ENCODE measurements at regions not wholly inside any gene's neighbourhood (a gene's known extent, or its start where the extent isn't known, plus 50 kb on each side); places are given as distances from the start of the nearest gene placed in this dataset.
A peak's percentile ranks its signal among the peaks of the same experiment; 100 is the strongest.

- Histone ChIP-seq H3K36me3 (ENCODE audit: insufficient read depth, low read length) (no peaks in the 10 kb centered on the region), H3K27me3 (ENCODE audit: insufficient read depth, low read length, poor library complexity, severe bottlenecking) (no peaks in the 10 kb centered on the region), H3K4me1 (ENCODE audit: insufficient read depth, low read length, poor library complexity, severe bottlenecking) (no peaks in the 10 kb centered on the region), H3K9ac (ENCODE audit: low read depth, low read length, poor library complexity, severe bottlenecking) (no peak overlapping the region), H4K20me1 (ENCODE audit: insufficient read depth, low read length, poor library complexity, severe bottlenecking) (no peaks in the 10 kb centered on the region), H3K4me3 (ENCODE audit: low read length, poor library complexity, severe bottlenecking) (no peak overlapping the region), H3K4me2 (ENCODE audit: low read depth, low read length, poor library complexity, severe bottlenecking) (no peak overlapping the region), H3F3A (ENCODE audit: low read depth) (no peaks in the 10 kb centered on the region), H2AFZ (ENCODE audit: low read length) (no peak overlapping the region), H3K9me2 (replicated peaks; ENCODE audit: low read depth, low read length) (no peaks in the 10 kb centered on the region), H3K79me2 (ENCODE audit: insufficient read depth, low read length) (no peaks in the 10 kb centered on the region), H3K9me3 (ENCODE audit: insufficient read depth, low read depth, low read length) (no peaks in the 10 kb centered on the region)
- TF ChIP-seq CTCF (conservative IDR thresholded peaks at IDR 0.05; ENCODE audit: low read length) (peak; percentile 93), EZH2phosphoT487 (IDR thresholded peaks at IDR 0.05; ENCODE audit: borderline replicate concordance) (no peak)
Observed at GRCh38 chr16:75789237-75789636, 62.9 kb upstream of the CPHXL start.

- Histone ChIP-seq H2AFZ (ENCODE audit: low read length) (no peak overlapping the region), H3K36me3 (ENCODE audit: insufficient read depth, low read length) (no peaks in the 10 kb centered on the region), H3K9me2 (replicated peaks; ENCODE audit: low read depth, low read length) (no peaks in the 10 kb centered on the region), H3K9me3 (ENCODE audit: insufficient read depth, low read depth, low read length) (no peaks in the 10 kb centered on the region), H3K9ac (ENCODE audit: low read depth, low read length, poor library complexity, severe bottlenecking) (no peak overlapping the region), H3K79me2 (ENCODE audit: insufficient read depth, low read length) (no peaks in the 10 kb centered on the region), H3K4me3 (ENCODE audit: low read length, poor library complexity, severe bottlenecking) (no peak overlapping the region), H3K4me2 (ENCODE audit: low read depth, low read length, poor library complexity, severe bottlenecking) (no peak overlapping the region), H3K4me1 (ENCODE audit: insufficient read depth, low read length, poor library complexity, severe bottlenecking) (no peaks in the 10 kb centered on the region), H4K20me1 (ENCODE audit: insufficient read depth, low read length, poor library complexity, severe bottlenecking) (no peaks in the 10 kb centered on the region), H3K27me3 (ENCODE audit: insufficient read depth, low read length, poor library complexity, severe bottlenecking) (no peaks in the 10 kb centered on the region), H3F3A (ENCODE audit: low read depth) (no peaks in the 10 kb centered on the region)
- TF ChIP-seq CTCF (conservative IDR thresholded peaks at IDR 0.05; ENCODE audit: low read length) (no peak), EZH2phosphoT487 (IDR thresholded peaks at IDR 0.05; ENCODE audit: borderline replicate concordance) (no peak)
Observed at GRCh38 chr16:75792771-75793492, 66.6 kb upstream of the CPHXL start.

GRCh38 chr16:75793641-75794040 is 67.4 kb upstream of the CPHXL start:
- Histone ChIP-seq H3K4me1 (ENCODE audit: insufficient read depth, low read length, poor library complexity, severe bottlenecking) (no peaks in the 10 kb centered on the region), H3K36me3 (ENCODE audit: insufficient read depth, low read length) (no peaks in the 10 kb centered on the region), H3K9ac (ENCODE audit: low read depth, low read length, poor library complexity, severe bottlenecking) (no peak overlapping the region), H2AFZ (ENCODE audit: low read length) (no peak overlapping the region), H3K27me3 (ENCODE audit: insufficient read depth, low read length, poor library complexity, severe bottlenecking) (no peaks in the 10 kb centered on the region), H3K9me2 (replicated peaks; ENCODE audit: low read depth, low read length) (no peaks in the 10 kb centered on the region), H3K9me3 (ENCODE audit: insufficient read depth, low read depth, low read length) (no peaks in the 10 kb centered on the region), H3K4me2 (ENCODE audit: low read depth, low read length, poor library complexity, severe bottlenecking) (no peak overlapping the region), H4K20me1 (ENCODE audit: insufficient read depth, low read length, poor library complexity, severe bottlenecking) (no peaks in the 10 kb centered on the region), H3F3A (ENCODE audit: low read depth) (no peaks in the 10 kb centered on the region), H3K4me3 (ENCODE audit: low read length, poor library complexity, severe bottlenecking) (no peak overlapping the region), H3K79me2 (ENCODE audit: insufficient read depth, low read length) (no peaks in the 10 kb centered on the region)
- TF ChIP-seq EZH2phosphoT487 (IDR thresholded peaks at IDR 0.05; ENCODE audit: borderline replicate concordance) (no peak), CTCF (conservative IDR thresholded peaks at IDR 0.05; ENCODE audit: low read length) (no peak)

Measured in Loucy (cell line).